OCI-M1 (cell line): ENCODE measurements at regions not wholly inside any gene's neighbourhood (a gene's known extent, or its start where the extent isn't known, plus 50 kb on each side); places are given as distances from the start of the nearest gene placed in this dataset.
"Not testable (repeated sequence)": the region's sequence is repeated elsewhere in the genome, so short reads cannot be mapped to it uniquely, and the experiment has no call there.

Experiments
- DNase-seq: peaks from one replicate; lab custom pipeline; 2025; lab: John Stamatoyannopoulos, UW

- no peak for DNase-seq
Measured at GRCh38 chr18:78813936-78814710, 165.5 kb upstream of the SALL3 start.

DNA sequence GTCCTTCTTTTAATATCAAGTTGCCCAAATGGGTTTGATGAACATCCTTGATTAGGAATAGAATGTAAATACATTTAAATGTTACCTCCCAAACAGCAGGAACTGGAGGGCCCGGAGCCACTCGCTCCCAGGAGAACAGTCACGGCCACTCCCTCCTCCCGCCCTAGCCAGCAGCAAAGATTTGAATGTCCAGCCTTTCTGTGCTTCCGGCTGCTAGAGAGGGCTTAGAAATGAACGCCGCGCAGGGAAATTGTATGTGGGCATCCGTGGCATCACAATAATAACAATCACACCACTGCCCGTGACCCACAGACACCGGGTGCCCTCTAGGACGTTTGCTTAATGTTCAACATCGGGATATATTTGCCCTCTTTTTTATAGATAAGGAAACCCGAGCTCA, 164.9 kb upstream of the SALL3 start:
- no peak for DNase-seq

GRCh38 chr18:78816114-78816513, 163.5 kb upstream of the SALL3 start:
- DNase-seq: no peak

DNA sequence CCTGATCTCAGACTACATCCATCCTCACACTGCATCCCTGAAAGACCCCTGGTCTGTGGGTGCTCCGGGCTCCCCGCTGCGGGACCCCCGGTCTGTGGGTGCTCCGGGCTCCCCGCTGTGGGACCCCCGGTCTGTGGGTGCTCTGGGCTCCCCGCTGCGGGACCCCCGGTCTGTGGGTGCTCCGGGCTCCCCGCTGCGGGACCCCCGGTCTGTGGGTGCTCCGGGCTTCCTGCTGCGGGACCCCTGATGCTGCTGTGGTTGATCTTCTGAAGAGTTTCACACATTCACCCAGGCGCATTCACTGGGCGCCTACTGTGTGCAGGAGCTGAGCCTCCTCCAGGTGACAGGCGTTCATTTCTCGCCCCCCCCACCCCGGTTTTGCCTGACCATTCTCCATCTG, 162.7 kb upstream of the SALL3 start:
- DNase-seq: no peak

GRCh38 chr18:78818495-78818894, 161.1 kb upstream of the SALL3 start:
- DNase-seq: no peak

DNA sequence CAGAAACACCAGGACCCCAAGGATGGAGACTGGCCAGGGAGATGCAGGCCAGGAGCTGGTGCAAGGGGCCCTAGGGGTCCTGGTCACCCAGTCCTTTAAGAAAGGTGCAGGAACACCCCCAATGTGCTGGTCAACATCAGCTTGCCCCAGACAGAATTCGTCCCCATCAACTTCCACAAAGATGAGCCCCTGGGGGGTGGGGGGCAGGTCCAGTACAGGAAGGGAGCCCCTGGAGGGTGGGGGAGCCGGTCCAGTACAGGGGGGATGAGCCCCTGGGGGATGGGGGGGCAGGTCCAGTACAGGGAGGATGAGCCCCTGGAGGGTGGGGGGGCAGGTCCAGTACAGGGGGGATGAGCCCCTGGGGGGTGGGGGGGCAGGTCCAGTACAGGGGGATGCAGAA, 160.7 kb upstream of the SALL3 start:
- DNase-seq: no peak

DNA sequence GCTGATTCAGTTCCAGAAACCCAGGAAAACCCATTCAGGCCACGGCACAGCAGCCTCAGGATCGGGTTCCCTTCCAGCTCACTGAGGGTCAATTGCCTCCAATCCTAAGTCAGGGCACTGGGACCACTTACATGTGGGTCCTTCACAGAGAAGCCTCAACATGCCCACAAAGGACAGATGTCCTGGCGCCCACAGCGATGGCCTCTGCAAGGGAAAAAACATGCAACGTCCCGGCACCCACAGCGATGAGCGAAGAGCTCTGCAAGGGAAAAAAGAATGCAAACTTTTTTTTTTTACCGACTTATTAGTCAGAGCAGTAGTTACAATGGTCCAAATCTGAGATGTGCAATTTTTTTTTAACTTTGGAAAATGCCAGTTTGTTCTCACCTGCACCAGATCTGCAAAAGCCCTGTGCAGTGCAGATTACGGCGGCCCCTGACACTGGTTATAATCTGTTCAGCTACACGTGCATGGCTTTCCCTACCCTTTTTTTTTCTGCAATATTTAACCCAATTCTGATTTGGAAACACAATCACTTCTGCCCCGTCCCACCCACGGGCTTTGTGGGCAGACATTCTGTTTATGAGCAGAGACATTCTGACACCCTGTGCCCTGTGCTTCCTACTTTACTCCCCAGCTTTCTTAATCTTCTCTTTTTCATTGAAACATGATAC, 159.3 kb upstream of the SALL3 start:
- no peak for DNase-seq

- DNase-seq: no peak
Measured at GRCh38 chr18:78821396-78821795, 158.2 kb upstream of the SALL3 start.

DNA sequence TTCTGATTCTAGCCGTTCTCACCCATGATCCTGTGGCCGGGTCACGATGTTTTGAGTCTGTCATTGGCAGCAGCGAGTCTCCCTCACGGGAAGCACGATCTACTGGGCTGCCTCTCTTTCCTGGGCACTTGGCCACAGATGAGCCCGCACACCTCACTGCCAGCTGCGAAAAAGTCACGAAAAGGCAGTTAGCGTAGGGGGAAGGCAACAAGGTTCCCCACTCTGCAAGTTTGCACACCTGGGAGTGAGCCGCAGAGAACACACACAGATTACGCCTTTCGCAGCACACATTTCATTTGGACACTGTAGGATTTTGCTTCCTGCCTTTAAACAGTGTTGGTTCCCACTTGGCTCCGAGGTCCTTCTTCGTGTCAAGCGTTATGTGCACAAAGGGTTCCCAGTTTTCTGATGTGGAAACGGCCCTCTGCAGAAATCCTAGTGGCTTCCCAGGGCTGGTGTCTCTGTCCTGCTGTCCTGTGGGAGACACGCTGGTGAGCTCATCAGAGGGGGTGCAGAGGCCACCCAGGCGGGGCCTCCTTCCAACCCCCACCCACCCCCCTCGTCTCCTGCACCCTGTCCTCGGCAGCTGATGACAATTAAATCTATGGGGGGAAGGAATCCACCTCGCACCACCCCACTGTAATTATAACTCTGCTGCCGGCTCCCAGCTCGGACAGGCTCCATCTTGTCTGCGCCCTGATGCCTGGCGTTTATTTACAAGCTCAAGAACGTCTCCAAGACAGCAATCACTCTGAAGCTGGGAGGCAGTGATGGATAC, 157.3 kb upstream of the SALL3 start:
- no peak for DNase-seq

- DNase-seq: no peak
Measured at GRCh38 chr18:78822949-78823285, 156.7 kb upstream of the SALL3 start.

DNA sequence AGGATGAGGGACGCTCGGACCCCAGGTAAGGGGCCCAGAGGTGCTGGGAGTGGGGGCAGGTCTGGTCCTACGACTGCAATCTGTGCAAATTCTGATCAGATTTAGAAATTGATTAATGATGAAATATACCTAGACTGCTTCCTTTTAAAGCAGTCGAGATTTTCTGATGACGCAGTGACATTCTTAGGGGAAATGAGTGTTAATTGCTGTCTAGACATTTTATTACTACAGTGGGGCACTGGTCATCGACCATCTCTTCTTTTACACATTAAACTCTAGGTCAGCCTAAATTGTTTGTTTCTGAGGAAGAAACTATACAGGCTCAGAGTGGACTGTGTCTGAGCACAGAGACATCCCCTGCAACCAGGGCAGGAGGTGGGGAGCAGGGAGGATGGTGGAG, 154.4 kb upstream of the SALL3 start:
- no peak for DNase-seq

DNA sequence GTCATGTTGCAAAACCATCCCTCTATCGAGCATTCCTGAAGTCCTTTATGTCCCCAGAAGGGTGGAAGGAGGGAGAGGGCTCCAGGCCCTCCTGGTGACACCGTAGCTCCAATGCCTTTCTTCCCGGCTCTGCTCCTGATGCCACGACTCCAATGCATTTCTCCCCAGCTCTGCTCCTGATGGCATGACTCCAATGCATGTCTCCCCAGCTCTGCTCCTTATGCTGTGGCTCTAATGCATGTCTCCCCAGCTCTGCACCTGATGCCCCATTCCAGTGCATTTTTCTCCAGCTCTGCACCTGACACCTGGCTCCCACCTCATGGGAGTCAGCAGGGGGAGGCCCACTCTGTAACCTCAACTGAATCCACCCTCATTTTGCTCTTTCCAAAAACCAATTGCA, 153.0 kb upstream of the SALL3 start:
- no peak for DNase-seq

- DNase-seq: no peak
Measured at GRCh38 chr18:78827141-78827540, 152.5 kb upstream of the SALL3 start.

DNA sequence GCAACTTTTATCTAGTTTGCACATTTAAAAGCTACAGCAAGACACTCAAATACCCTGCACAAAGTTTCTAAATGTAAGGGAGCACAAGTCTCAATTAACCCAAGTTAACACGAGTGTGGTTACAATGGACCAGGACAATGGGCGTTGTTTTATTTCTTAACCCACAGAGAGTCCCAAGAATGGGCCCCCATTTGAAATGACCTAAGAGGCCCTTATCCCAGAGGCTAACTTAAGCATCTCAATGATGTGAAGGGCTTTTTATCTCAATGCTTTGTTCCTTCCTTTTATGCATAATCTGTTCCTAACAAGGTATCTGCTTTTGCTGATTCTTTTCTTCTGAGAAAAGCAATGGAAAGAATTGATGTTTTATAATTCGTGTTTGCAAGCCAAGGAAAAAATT, 151.5 kb upstream of the SALL3 start:
- DNase-seq: no peak

- DNase-seq: not testable (repeated sequence)
Measured at GRCh38 chr18:78829026-78829425, 150.6 kb upstream of the SALL3 start.

DNA sequence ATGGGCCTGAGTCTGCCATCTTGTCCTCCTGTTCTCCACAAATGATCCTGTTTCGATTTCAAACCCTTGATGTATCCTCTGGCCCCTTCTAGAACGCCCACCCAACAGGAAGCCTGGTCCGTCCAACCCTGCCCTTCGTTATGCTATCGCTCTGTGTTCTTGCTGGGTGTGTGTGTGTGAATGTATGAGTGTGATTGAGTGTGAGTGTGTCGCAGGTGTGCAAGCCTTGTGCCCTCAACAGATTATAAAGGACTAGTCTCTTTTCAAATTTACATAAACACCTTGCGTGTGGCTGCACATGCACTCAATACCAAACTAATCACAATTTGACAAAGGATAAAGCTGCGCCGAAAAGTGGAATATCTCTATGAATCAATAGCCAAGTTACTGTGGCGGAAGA, 149.5 kb upstream of the SALL3 start:
- DNase-seq: no peak

- no peak for DNase-seq
Measured at GRCh38 chr18:78830826-78831225, 148.8 kb upstream of the SALL3 start.

DNA sequence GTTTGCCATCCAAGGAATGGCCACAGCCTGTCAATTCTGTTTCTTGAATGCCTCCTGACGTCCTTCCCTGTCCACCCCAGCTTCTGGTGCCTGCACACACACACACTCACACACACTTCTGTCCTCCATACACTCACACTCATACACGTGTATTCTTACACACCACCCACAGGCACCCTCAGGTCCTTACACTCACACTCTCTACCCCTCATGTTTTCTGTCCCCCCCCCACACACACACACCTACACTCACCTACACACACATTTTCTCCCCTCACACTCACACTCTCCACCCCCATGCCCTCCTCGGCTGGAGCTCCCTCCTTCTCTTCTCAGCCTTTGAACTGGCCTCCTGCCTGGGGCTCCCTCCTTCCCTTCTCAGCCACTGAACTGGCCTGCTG, 148.0 kb upstream of the SALL3 start:
- DNase-seq: no peak

GRCh38 chr18:78833833-78834232, 145.8 kb upstream of the SALL3 start:
- DNase-seq: no peak

DNA sequence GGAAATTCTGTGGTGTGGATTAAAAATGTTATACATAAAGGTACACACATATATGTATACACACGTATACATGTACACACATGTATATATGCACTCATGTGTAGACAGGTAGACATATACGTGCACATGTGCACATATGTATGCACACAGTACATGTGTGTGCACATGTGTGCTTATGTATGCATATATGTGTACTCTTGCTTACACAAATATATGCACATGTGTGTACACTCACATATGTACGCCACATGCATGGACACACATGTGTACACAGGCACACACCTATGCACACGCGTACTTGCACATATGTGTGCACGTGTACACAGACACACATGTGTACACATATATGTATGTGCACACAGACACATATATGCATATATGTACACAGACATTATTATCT, 142.8 kb upstream of the SALL3 start:
- DNase-seq: no peak

GRCh38 chr18:78837754-78838153, 141.9 kb upstream of the SALL3 start:
- no peak for DNase-seq

DNA sequence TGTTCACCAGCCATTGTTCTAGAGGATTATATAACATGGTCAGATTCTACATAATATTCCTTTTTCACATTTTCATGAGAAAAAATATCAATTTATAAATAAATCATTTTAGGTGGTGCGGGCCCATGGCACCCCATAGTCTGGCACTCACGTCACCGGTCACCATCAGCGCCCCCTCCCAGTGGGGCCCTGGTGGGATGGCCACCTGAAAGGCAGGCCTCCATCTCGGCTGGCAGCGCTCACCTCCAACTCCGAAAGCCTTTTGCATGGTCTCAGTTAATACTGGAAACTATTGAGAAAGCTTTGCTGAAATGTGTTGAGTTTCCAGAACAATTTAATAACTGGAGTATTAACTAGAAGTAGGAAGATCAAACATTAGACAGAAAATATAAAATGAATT, 141.4 kb upstream of the SALL3 start:
- DNase-seq: no peak

DNA sequence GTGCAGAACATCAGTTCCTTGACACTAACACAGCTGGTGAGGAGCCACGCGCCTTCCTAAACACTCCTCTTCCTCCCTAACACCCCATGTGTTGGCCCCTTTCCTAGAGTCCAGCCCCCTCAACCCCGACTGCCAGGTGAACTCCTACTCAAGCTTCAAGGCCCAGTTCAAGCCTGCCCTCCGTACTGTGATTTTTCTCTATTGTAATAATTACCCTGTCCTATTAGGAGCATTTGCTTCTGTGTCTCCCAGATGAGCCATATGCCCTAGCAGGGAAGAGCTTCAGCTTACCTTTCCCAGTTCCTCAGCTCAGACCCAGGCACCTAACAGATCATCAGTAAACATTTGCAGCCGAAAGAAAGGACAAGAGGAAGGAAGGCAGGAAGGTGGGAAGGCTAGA, 130.6 kb upstream of the SALL3 start:
- DNase-seq: no peak
